SK-N-SH treated with all-trans-retinoic acid at 6 μM for 48 hours (cell line): ENCODE measurements at regions not wholly inside any gene's neighbourhood (a gene's known extent, or its start where the extent isn't known, plus 50 kb on each side); places are given as distances from the start of the nearest gene placed in this dataset.

ENCODE experiments used
- BACH2 ChIP-seq: fragments of 250-450 bp; sonication (Bioruptor Pico); IDR thresholded peaks from 2 replicates; pipeline ENCODE4 v1.9.0; 2021; ENCODE audit warnings: mild to moderate bottlenecking, borderline replicate concordance
- CREB5 ChIP-seq: fragments of 250-450 bp; sonication (Bioruptor Pico); IDR thresholded peaks from 2 replicates; pipeline ENCODE4 v1.5.1; 2020; ENCODE audit warnings: low read depth, mild to moderate bottlenecking, moderate library complexity
- CSRNP3 ChIP-seq: fragments of 250-450 bp; sonication (Bioruptor Pico); IDR thresholded peaks from 2 replicates; pipeline ENCODE4 v1.5.1; 2021; ENCODE audit warnings: mild to moderate bottlenecking, moderate library complexity
- GLIS3 ChIP-seq: fragments of 250-450 bp; sonication (Bioruptor Pico); IDR thresholded peaks from 2 replicates; pipeline ENCODE4 v1.5.0; 2020; ENCODE audit warnings: mild to moderate bottlenecking, moderate library complexity
- RARB ChIP-seq: fragments of 250-450 bp; sonication (Bioruptor Pico); IDR thresholded peaks from 2 replicates; pipeline ENCODE4 v1.8.0; 2021; ENCODE audit warnings: mild to moderate bottlenecking, moderate library complexity
- SNAI2 ChIP-seq: fragments of 250-450 bp; sonication (Bioruptor Pico); IDR thresholded peaks from 2 replicates; pipeline ENCODE4 v1.5.0; 2020; ENCODE audit warnings: mild to moderate bottlenecking, moderate library complexity
- TOX ChIP-seq: fragments of 250-450 bp; sonication (Bioruptor Pico); IDR thresholded peaks from 2 replicates; pipeline ENCODE4 v1.8.0; 2021; ENCODE audit warnings: mild to moderate bottlenecking, moderate library complexity, borderline replicate concordance
- ZC3H10 ChIP-seq: fragments of 250-450 bp; sonication (Bioruptor Pico); IDR thresholded peaks from 2 replicates; pipeline ENCODE4 v1.5.1; 2021; ENCODE audit warnings: mild to moderate bottlenecking, moderate library complexity
- ZFP3 ChIP-seq: fragments of 250-450 bp; sonication (Bioruptor Pico); IDR thresholded peaks from 2 replicates; pipeline ENCODE4 v1.5.0; 2020; ENCODE audit warnings: mild to moderate bottlenecking, moderate library complexity
- ZFP30 ChIP-seq: fragments of 450-650 bp; formaldehyde crosslinking; IDR thresholded peaks from 2 replicates; pipeline ENCODE4 v1.5.0; 2022; ENCODE audit warnings: mild to moderate bottlenecking, moderate library complexity
- ZNF565 ChIP-seq: fragments of 450-650 bp; formaldehyde crosslinking; conservative IDR thresholded peaks from 2 replicates; pipeline ENCODE4 v1.5.0; 2020; ENCODE audit warnings: low read depth, mild to moderate bottlenecking, moderate library complexity
- ZNF8 ChIP-seq: fragments of 450-650 bp; formaldehyde crosslinking; IDR thresholded peaks from 2 replicates; pipeline ENCODE4 v1.5.0; 2020; ENCODE audit warnings: mild to moderate bottlenecking, moderate library complexity
- TF ChIP-seq, protein P1 (sequence below): fragments of 250-450 bp; sonication (Bioruptor Pico); IDR thresholded peaks from 2 replicates; pipeline ENCODE4 v1.8.0; 2020; ENCODE audit warnings: mild to moderate bottlenecking, moderate library complexity, borderline replicate concordance

- TF ChIP-seq, protein P1, sequence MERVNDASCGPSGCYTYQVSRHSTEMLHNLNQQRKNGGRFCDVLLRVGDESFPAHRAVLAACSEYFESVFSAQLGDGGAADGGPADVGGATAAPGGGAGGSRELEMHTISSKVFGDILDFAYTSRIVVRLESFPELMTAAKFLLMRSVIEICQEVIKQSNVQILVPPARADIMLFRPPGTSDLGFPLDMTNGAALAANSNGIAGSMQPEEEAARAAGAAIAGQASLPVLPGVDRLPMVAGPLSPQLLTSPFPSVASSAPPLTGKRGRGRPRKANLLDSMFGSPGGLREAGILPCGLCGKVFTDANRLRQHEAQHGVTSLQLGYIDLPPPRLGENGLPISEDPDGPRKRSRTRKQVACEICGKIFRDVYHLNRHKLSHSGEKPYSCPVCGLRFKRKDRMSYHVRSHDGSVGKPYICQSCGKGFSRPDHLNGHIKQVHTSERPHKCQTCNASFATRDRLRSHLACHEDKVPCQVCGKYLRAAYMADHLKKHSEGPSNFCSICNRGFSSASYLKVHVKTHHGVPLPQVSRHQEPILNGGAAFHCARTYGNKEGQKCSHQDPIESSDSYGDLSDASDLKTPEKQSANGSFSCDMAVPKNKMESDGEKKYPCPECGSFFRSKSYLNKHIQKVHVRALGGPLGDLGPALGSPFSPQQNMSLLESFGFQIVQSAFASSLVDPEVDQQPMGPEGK (CRISPR knock-in tag): no peak
- TF ChIP-seq SNAI2 (CRISPR knock-in tag) (no peak), RARB (CRISPR knock-in tag) (no peak), CREB5 (CRISPR knock-in tag) (no peak), ZNF565 (CRISPR knock-in tag) (no peak), BACH2 (CRISPR knock-in tag) (no peak), TOX (no peak), CSRNP3 (CRISPR knock-in tag) (no peak), ZFP30 (CRISPR knock-in tag) (no peak), ZC3H10 (CRISPR knock-in tag) (no peak), ZFP3 (no peak), ZNF8 (CRISPR knock-in tag) (no peak), GLIS3 (CRISPR knock-in tag) (no peak)
Measured at GRCh38 chr6:76837564-76837963, 625.7 kb downstream of the HTR1B start.
